Heart left ventricle (tissue), 16 donors: ENCODE measurements at regions not wholly inside any gene's neighbourhood (a gene's known extent, or its start where the extent isn't known, plus 50 kb on each side); places are given as distances from the start of the nearest gene placed in this dataset.

ENCODE experiments used
- ATAC-seq, 4 donors: fragments of 200-7000 bp; cut with Tn5 transposase; one replicate each; pipeline ENCODE4 v1.9.1; 2020 to 2022; ENCODE audit warnings: moderate library complexity in 4 of 4, mild to moderate bottlenecking in 3 of 4, moderate number of reproducible peaks in 1 of 4
- DNase-seq, 5 donors: peaks; one replicate each; pipeline ENCODE4 v3.0.0-alpha.2; 2020
- H3K27ac ChIP-seq, 12 donors: fragments of 200-600 bp; sonication (generic) in 4 of 12; one replicate each; pipeline versions ENCODE4 v1.5.0 to v1.8.0; 2016 to 2022; ENCODE audit warnings: mild to moderate bottlenecking in 2 of 12
- H3K27me3 ChIP-seq, 9 donors: fragments of 200-600 bp; sonication (generic) in 2 of 9; one replicate each; pipeline versions ENCODE4 v1.5.1 to v1.8.0; 2016 to 2022; ENCODE audit warnings: mild to moderate bottlenecking in 3 of 9
- H3K36me3 ChIP-seq, 9 donors: fragments of 200-600 bp; sonication (generic) in 2 of 9; one replicate each; pipeline versions ENCODE4 v1.5.0 to v1.8.0; 2018 to 2022; ENCODE audit warnings: mild to moderate bottlenecking in 2 of 9
- H3K4me1 ChIP-seq, 12 donors: fragments of 200-600 bp; sonication (generic) in 4 of 12; one replicate each; pipeline versions ENCODE4 v1.5.0 to v1.8.0; 2016 to 2022; ENCODE audit warnings: mild to moderate bottlenecking in 3 of 12
- H3K4me3 ChIP-seq, 12 donors: fragments of 200-600 bp; sonication (generic) in 4 of 12; one replicate each; pipeline versions ENCODE4 v1.5.0 to v1.8.0; 2017 to 2022; ENCODE audit warnings: mild to moderate bottlenecking in 9 of 12, moderate library complexity in 4 of 12
- H3K9me3 ChIP-seq, 12 donors: fragments of 200-600 bp; sonication (generic) in 4 of 12; one replicate each; pipeline versions ENCODE4 v1.5.0 to v1.8.0; 2016 to 2022; ENCODE audit warnings: mild to moderate bottlenecking in 1 of 12
- POLR2A ChIP-seq, 2 donors: fragments of 450-650 bp; IDR thresholded peaks; one replicate each; pipeline ENCODE4 v1.6.1; 2017; ENCODE audit warnings: antibody characterized with exemption in 2 of 2, mild to moderate bottlenecking in 2 of 2, moderate library complexity in 2 of 2
- WGBS, 4 donors: extraction: QIAGEN DNeasy Blood & Tissue Kit in 2 of 4; methylation state at CpG; one replicate each; pipeline versions ENCODE4 v1.1.5 to v1.1.7; 2013 to 2018; 5-methylcytosine and 5-hydroxymethylcytosine counted together
- intact Hi-C, 10 donors: fragments of 100-400 bp; cut with DNase I; formaldehyde crosslinking; loops; one replicate each; pipeline versions ENCODE4 v1.11.1 to v1.14.2; 2022
- TF ChIP-seq, protein P1 (sequence below), 12 donors: fragments of 200-600 bp; sonication (generic) in 4 of 12; IDR thresholded peaks; one replicate each; pipeline versions ENCODE4 v1.5.0 to v1.8.0; 2018 to 2022; ENCODE audit warnings: antibody characterized with exemption in 12 of 12, mild to moderate bottlenecking in 5 of 12
- donor health status: ischemic (EF 13 %, LVEDD 7.1; RV severe dilation, severe dysfunction).
- donor health status: healthy with polysubstance abuse.
- donor health status: DM: no; HTN: yes; CAD: no.
- donor health status: DM: no; HTN: no; CAD: no.
- donor health status: ischemic (EF 25% LVEDD 6.9; RV normal size, moderate dysfunction).
- donor health status: ischemic (EF 25% LVEDD 5.7; RV mildly dilated, moderate dysfunction).
- donor health status: healthy.
- donor health status: DM: yes; HTN: yes; CAD: no.
- donor health status: ischemic (EF 35%, LVEDD 5.7; RV mildly dilated, moderate dysfunction).
- donor health status: nonischemic (EF 11% LVEDD 7.7; RV severe dilation, severe dysfunction).
- donor health status: DM: yes; HTN: yes; CAD: no.
- donor health status: PGD.
- donor health status: ischemic (EF 29% LVEDD 5.4; RV normal size, mild dysfunction).
- donor health status: nonischemic (EF 23%, LVEDD 6.1; RV moderate dilation, normal function).

DNA sequence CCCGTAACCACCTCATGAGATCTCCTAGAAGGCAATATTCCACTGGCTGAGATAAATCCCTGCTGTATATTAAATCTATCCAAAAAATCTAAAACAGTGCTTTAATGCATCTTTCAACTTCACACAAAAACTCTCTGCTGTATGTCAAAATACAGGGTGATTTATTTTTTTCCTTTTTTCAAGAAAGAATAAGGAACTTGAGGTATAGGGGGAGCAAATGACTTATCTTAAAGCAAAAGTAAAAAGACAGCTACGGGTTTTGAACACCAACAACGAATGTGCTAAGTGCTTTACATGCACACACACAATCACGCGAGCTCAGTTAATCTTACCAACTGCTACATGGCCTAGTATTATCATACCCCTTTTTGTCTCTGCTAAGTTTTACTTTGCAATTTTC lies 168.9 kb upstream of the PHF14 start:
- Histone ChIP-seq H3K4me3 (no peak overlapping the region), H3K4me1 (no peaks in the 10 kb centered on the region), H3K9me3 (no peaks in the 10 kb centered on the region), H3K27me3 (no peaks in the 10 kb centered on the region), H3K27ac (no peak overlapping the region), H3K36me3 (no peaks in the 10 kb centered on the region)
- TF ChIP-seq, protein P1, sequence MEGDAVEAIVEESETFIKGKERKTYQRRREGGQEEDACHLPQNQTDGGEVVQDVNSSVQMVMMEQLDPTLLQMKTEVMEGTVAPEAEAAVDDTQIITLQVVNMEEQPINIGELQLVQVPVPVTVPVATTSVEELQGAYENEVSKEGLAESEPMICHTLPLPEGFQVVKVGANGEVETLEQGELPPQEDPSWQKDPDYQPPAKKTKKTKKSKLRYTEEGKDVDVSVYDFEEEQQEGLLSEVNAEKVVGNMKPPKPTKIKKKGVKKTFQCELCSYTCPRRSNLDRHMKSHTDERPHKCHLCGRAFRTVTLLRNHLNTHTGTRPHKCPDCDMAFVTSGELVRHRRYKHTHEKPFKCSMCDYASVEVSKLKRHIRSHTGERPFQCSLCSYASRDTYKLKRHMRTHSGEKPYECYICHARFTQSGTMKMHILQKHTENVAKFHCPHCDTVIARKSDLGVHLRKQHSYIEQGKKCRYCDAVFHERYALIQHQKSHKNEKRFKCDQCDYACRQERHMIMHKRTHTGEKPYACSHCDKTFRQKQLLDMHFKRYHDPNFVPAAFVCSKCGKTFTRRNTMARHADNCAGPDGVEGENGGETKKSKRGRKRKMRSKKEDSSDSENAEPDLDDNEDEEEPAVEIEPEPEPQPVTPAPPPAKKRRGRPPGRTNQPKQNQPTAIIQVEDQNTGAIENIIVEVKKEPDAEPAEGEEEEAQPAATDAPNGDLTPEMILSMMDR (IDR thresholded peaks at IDR 0.05), result no peak
- no peak for TF ChIP-seq POLR2A (IDR thresholded peaks at IDR 0.05)
- WGBS, 4 donors, result 81 to 85% (median 83%) methylated on average over 5 of the region's 5 CpGs
- DNase-seq (no peak), ATAC-seq (no peak)
- intact Hi-C loops, result no loop called here

DNA sequence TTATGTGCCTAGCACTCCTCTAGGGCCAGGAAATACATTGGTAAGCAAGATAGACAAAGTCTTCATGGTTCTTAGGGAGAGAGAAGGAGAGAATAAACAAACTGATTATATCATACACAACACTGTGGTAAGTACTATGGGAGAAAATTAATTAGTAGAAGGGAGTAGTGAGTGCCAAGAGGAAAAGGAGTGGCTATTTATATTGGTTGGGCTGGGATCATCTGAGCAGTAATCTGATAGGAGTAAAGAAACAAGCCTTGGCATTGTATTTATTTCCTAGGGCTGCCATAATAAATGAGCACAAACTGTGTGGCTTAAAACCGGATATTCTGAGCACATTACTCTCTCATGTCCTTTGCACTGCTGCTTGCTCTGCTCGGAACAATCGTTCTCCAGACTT lies 158.1 kb upstream of the PHF14 start:
- Histone ChIP-seq H3K36me3 (no peaks in the 10 kb centered on the region), H3K4me3 (no peak overlapping the region), H3K4me1 (no peaks in the 10 kb centered on the region), H3K9me3 (no peaks in the 10 kb centered on the region), H3K27ac (no peak overlapping the region), H3K27me3 (no peaks in the 10 kb centered on the region)
- intact Hi-C loops, result no loop called here
- DNase-seq (no peak), ATAC-seq (no peak)
- no peak for TF ChIP-seq POLR2A (IDR thresholded peaks at IDR 0.05)
- TF ChIP-seq, protein P1 (IDR thresholded peaks at IDR 0.05), result no peak
- 63 to 81% (median 69%) methylated on average over 3 of the region's 3 CpGs for WGBS, 4 donors

DNA sequence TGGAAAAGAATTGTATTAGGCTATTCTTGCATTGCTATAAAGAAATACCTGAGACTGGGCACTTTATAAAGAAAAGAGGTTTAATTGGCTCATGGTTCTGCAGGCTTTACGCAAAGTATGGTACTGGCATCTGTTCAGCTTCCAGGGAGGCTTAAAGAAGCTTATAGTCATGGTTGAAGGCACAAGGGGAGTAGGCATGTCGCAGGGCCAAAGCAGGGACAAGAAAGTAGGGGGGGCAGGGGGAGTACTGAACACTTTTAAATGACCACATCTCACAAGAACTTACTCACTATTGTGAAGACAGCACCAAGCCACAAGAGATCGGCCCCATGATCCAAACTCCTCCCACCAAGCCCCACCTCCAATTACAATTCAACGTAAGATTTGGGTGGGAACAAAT lies 152.5 kb upstream of the PHF14 start:
- intact Hi-C loops, result no loop called here
- H3K9me3 ChIP-seq, result no peaks in the 10 kb centered on the region
- 78 to 88% (median 83%) methylated on average over 4 of the region's 4 CpGs for WGBS, 4 donors
- no peaks in the 10 kb centered on the region for H3K4me1 ChIP-seq
- no peaks in the 10 kb centered on the region for H3K27me3 ChIP-seq
- ATAC-seq, result no peak
- TF ChIP-seq, protein P1 (IDR thresholded peaks at IDR 0.05), result no peak
- no peak for TF ChIP-seq POLR2A (IDR thresholded peaks at IDR 0.05)
- H3K27ac ChIP-seq, result no peak overlapping the region
- no peaks in the 10 kb centered on the region for H3K36me3 ChIP-seq
- no peak overlapping the region for H3K4me3 ChIP-seq
- DNase-seq, result no peak

- DNase-seq (no peak), ATAC-seq (no peak)
- 56 to 87% (median 77%) methylated on average over 1 of the region's 1 CpG for WGBS, 4 donors
- intact Hi-C loops, result no loop called here
- H3K4me3 ChIP-seq, result no peak overlapping the region
- TF ChIP-seq, protein P1 (IDR thresholded peaks at IDR 0.05), result no peak
- no peak for TF ChIP-seq POLR2A (IDR thresholded peaks at IDR 0.05)
- no peak overlapping the region for H3K27ac ChIP-seq
- H3K27me3 ChIP-seq, result no peaks in the 10 kb centered on the region
- H3K4me1 ChIP-seq, result no peaks in the 10 kb centered on the region
- no peaks in the 10 kb centered on the region for H3K36me3 ChIP-seq
- no peaks in the 10 kb centered on the region for H3K9me3 ChIP-seq
Measured at GRCh38 chr7:10824154-10824553, 149.5 kb upstream of the PHF14 start.
